ENCODE measurements at regions not wholly inside any gene's neighbourhood (a gene's known extent, or its start where the extent isn't known, plus 50 kb on each side); places are given as distances from the start of the nearest gene placed in this dataset.
"Not testable (repeated sequence)": the region's sequence is repeated elsewhere in the genome, so short reads cannot be mapped to it uniquely, and the experiment has no call there.

GRCh38 chr20:28562510-28562898, 2695.0 kb upstream of the DEFB115 start:
- no peak for DNase-seq (ENCODE audit: low read depth)

GRCh38 chr20:28562899-28563521, 2694.5 kb upstream of the DEFB115 start:
- not testable (repeated sequence) for DNase-seq (ENCODE audit: low read depth)

GRCh38 chr20:28564024-28564423, 2693.4 kb upstream of the DEFB115 start:
- DNase-seq (ENCODE audit: low read depth): not testable (repeated sequence)

GRCh38 chr20:28564688-28565463, 2692.6 kb upstream of the DEFB115 start:
- DNase-seq (ENCODE audit: low read depth): not testable (repeated sequence)

DNA sequence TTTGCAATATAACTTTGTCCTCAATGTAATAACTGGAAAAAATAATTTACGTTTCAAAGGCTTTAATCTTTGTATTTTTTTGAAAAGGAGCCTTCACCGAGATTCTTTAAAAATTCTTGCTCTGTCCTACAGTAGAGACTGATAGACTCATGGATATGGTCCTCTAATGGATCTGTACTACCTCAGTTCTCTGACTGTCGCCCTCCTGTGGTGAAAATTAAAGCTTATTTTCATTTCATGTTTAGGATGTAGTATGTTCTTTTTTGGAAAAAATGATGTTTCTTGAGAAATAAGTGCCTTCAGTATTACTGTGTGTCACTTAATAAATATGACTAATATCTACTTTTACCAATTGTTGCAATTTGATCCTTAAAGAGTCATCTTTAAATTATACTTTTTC, 2681.5 kb upstream of the DEFB115 start:
- DNase-seq (ENCODE audit: low read depth): not testable (repeated sequence)

DNA sequence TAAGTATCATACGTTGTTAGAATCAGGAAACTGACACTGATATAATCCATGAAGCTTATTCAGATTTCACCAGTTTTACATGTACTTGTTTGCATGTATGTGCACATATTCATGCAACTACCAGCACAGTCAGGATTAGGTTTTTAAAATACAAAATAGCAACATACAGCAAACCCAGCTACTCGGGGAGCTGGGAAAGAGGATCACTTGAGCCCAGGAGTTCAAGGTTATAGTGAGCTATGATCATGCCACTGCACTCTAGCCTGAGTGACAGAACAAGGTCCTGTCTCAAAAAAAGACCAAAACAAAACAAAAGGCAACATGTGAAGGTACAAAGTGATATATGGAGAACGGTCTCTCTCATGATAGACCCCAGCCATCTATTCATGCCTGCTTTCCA, 2665.8 kb upstream of the DEFB115 start:
- DNase-seq (ENCODE audit: low read depth): not testable (repeated sequence)

DNA sequence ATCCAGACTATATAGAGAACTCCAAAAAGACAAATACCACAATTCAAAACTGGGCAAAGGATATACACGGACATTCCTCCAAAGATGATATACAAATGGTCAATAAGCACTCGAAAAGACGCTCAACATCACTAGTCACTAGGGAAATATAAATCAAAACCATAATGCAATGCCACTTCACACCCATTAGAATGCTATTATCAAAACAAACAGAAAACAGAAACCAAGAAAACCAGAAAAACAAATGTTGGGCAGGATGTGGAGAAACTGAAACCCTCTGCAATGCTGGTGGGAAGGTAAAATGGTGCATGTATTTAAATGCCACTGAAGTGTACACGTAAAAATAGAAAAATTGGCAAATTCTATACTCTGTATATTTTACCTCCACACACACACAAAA, 2664.1 kb upstream of the DEFB115 start:
- DNase-seq (ENCODE audit: low read depth): not testable (repeated sequence)

- not testable (repeated sequence) for DNase-seq (ENCODE audit: low read depth)
These were observed 2663.0 kb upstream of the DEFB115 start for GRCh38 chr20:28594476-28594875.

DNA sequence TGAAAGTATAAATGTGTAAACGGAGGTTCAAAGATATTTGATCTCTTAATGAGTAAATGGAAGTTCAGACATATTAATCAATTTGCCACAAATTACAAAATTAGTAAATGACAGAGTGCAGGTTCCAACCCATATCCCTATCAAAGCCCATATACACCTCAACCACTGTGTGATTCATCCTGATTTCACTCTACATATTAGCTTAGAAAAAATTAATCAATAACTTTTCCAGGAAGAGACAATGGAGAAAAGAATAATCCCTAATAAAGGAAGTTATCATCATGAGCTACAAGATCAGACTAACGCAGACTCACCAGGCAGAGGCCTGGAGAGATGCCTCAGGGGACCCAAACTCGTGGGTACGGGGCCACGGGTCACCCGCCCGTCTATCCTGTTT, 2655.5 kb upstream of the DEFB115 start:
- DNase-seq (ENCODE audit: low read depth): not testable (repeated sequence)

- DNase-seq (ENCODE audit: low read depth): peak; percentile 76
These were observed 2654.9 kb upstream of the DEFB115 start for GRCh38 chr20:28602403-28603217.

GRCh38 chr20:28603218-28603577, 2654.3 kb upstream of the DEFB115 start:
- DNase-seq (ENCODE audit: low read depth): not testable (repeated sequence)

- no peak for DNase-seq (ENCODE audit: low read depth)
These were observed 2641.1 kb upstream of the DEFB115 start for GRCh38 chr20:28616354-28616753.

- DNase-seq (ENCODE audit: low read depth): not testable (repeated sequence)
These were observed 2637.4 kb upstream of the DEFB115 start for GRCh38 chr20:28619956-28620651.

DNA sequence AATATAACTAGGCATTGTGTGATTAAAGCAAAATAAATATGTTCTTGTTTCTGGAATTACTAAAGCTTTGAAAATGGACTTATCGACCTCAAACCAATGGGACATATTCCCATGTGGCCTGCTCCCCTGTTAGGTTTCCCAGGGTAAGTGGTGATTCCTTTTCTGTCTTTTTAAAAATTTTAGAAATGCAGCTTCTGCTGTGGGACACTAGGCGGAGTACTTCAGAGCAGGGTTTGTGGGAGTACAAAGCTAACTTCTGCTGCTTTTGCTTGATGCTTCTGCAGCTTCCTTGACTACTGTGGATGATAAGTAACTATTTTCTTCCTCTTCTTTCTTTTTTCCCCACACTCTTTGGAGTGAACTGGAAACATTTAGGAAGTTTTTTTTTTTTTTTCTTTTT, 2632.4 kb upstream of the DEFB115 start:
- DNase-seq (ENCODE audit: low read depth): not testable (repeated sequence)

DNA sequence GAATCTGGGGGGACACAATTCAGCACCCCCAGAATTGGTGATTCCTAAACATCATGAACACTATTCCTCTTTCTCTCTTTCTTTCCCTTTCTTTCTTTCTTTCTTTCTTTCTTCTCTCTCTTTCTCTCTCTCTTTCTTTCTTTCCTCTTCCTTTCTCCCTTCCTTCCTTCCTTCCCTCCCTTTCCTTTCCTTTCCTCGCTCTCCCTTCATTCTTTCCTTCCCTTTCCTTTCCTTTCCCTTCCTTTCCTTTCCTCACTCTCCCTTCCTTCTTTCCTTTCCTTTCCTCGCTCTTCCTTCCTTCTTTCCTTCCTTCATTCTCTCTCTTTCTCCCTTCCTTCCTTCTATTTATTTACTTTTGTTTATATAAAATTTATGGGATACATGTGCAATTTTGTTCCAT, 2616.6 kb upstream of the DEFB115 start:
- not testable (repeated sequence) for DNase-seq (ENCODE audit: low read depth)

Measured in forelimb muscle (tissue), 1 donor.